Gastrocnemius medialis (tissue), 4 donors: ENCODE measurements at regions not wholly inside any gene's neighbourhood (a gene's known extent, or its start where the extent isn't known, plus 50 kb on each side); places are given as distances from the start of the nearest gene placed in this dataset.

Source experiments
- CTCF ChIP-seq, 5 experiments: fragments of 450-650 bp in 3 of 5; fragments of 200-600 bp in 2 of 5; sonication (generic) in 2 of 5; IDR thresholded peaks in 4 of 5; conservative IDR thresholded peaks in 1 of 5; 1 replicate in 4 of 5; 2 replicates in 1 of 5; pipeline ENCODE4 v1.5.1; 2016 to 2019; ENCODE audit warnings: antibody characterized with exemption in 5 of 5, mild to moderate bottlenecking in 3 of 5, moderate library complexity in 3 of 5
- POLR2A ChIP-seq, 2 donors: fragments of 450-650 bp; IDR thresholded peaks; one replicate each; pipeline ENCODE4 v1.6.1; 2017; ENCODE audit warnings: antibody characterized with exemption in 2 of 2, mild to moderate bottlenecking in 2 of 2, moderate library complexity in 2 of 2

GRCh38 chr11:36840378-36840777 is 242.3 kb upstream of the RAG2 start:
- TF ChIP-seq CTCF (IDR thresholded peaks at IDR 0.05 in 4 of 5, conservative IDR thresholded peaks at IDR 0.05 in 1 of 5), result no peak
- TF ChIP-seq POLR2A (IDR thresholded peaks at IDR 0.05), result no peak
